ENCODE measurements at regions not wholly inside any gene's neighbourhood (a gene's known extent, or its start where the extent isn't known, plus 50 kb on each side); places are given as distances from the start of the nearest gene placed in this dataset.

DNA sequence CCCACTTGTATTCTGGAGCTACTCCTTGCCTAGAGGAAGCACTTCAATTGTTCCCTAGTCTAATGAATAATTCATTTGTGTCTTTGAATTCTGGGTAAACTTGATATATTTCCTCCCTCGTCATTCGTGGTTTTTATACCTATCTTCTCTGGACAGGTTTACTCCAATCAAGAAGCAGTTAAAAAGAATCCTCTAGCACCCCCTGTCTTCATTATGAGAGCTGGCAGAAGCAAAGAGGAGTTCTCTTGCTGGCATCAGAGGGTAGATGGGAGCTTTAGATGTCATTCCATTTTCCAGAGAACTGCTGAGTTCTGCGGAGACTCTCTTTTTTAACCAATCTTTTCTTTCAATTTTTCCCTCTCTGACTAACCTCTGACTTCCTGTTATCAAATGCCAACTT, 627.7 kb downstream of the FGF9 start:
- TF ChIP-seq, protein P1, sequence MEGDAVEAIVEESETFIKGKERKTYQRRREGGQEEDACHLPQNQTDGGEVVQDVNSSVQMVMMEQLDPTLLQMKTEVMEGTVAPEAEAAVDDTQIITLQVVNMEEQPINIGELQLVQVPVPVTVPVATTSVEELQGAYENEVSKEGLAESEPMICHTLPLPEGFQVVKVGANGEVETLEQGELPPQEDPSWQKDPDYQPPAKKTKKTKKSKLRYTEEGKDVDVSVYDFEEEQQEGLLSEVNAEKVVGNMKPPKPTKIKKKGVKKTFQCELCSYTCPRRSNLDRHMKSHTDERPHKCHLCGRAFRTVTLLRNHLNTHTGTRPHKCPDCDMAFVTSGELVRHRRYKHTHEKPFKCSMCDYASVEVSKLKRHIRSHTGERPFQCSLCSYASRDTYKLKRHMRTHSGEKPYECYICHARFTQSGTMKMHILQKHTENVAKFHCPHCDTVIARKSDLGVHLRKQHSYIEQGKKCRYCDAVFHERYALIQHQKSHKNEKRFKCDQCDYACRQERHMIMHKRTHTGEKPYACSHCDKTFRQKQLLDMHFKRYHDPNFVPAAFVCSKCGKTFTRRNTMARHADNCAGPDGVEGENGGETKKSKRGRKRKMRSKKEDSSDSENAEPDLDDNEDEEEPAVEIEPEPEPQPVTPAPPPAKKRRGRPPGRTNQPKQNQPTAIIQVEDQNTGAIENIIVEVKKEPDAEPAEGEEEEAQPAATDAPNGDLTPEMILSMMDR (conservative IDR thresholded peaks at IDR 0.05; ENCODE audit: low read depth, low read length), result no peak
- TF ChIP-seq MAZ (IDR thresholded peaks at IDR 0.05; ENCODE audit: borderline replicate concordance, low read depth, low read length), result no peak
- TF ChIP-seq CEBPB (IDR thresholded peaks at IDR 0.05; ENCODE audit: low read depth, low read length), result no peak
- TF ChIP-seq RCOR1 (IDR thresholded peaks at IDR 0.05; ENCODE audit: insufficient replicate concordance, low read length), result no peak
- no peak for TF ChIP-seq SMC3 (IDR thresholded peaks at IDR 0.05; ENCODE audit: low read depth, low read length)
- TF ChIP-seq POLR2A (IDR thresholded peaks at IDR 0.05; ENCODE audit: low read depth, low read length), result no peak
